GM12878 (cell line): ENCODE measurements at regions not wholly inside any gene's neighbourhood (a gene's known extent, or its start where the extent isn't known, plus 50 kb on each side); places are given as distances from the start of the nearest gene placed in this dataset.
A peak's percentile ranks its signal among the peaks of the same experiment; 100 is the strongest.

Source experiments
- BHLHE40 ChIP-seq, 2 experiments: fragments of 450-650 bp in 1 of 2; IDR thresholded peaks; 2 replicates each; pipeline ENCODE4 v1.6.1; 2011 to 2017; ENCODE audit warnings: low read depth in 2 of 2, borderline replicate concordance in 1 of 2, improper control_type of control experiment in 1 of 2, low read length in 1 of 2, mild to moderate bottlenecking in 1 of 2
- FOXK2 ChIP-seq: fragments of 450-650 bp; IDR thresholded peaks from 2 replicates; pipeline ENCODE4 v1.6.1; 2017; ENCODE audit warnings: mild to moderate bottlenecking, moderate library complexity
- GATAD2B ChIP-seq: fragments of 450-650 bp; conservative IDR thresholded peaks from 2 replicates; pipeline ENCODE4 v1.6.1; 2017; ENCODE audit warnings: low read depth, mild to moderate bottlenecking, moderate library complexity
- JUND ChIP-seq: IDR thresholded peaks from 2 replicates; pipeline ENCODE4 v1.6.1; 2012; ENCODE audit warnings: low read depth, mild to moderate bottlenecking, low read length, improper control_type of control experiment, moderate library complexity
- KLF5 ChIP-seq: fragments of 450-650 bp; IDR thresholded peaks from 2 replicates; pipeline ENCODE4 v1.6.1; 2014; ENCODE audit warnings: mild to moderate bottlenecking; ENCODE audit not compliant: partially characterized antibody
- LARP7 ChIP-seq: fragments of 450-650 bp; IDR thresholded peaks from 2 replicates; pipeline ENCODE4 v1.6.1; 2017; ENCODE audit warnings: mild to moderate bottlenecking
- MXI1 ChIP-seq: fragments of 150-350 bp; IDR thresholded peaks from 2 replicates; pipeline ENCODE4 v1.6.1; 2011; ENCODE audit warnings: low read depth, mild to moderate bottlenecking, inconsistent platforms, low read length, improper control_type of control experiment
- MYB ChIP-seq: fragments of 150-350 bp; IDR thresholded peaks from 2 replicates; pipeline ENCODE4 v1.6.1; 2014; ENCODE audit warnings: mild to moderate bottlenecking, low read depth, low read length, borderline replicate concordance
- NFYB ChIP-seq: IDR thresholded peaks from 2 replicates; pipeline ENCODE4 v1.6.1; 2011; ENCODE audit warnings: low read depth, mild to moderate bottlenecking, low read length, improper control_type of control experiment, moderate library complexity; ENCODE audit not compliant: insufficient read depth
- POLR2AphosphoS2 ChIP-seq: IDR thresholded peaks from 2 replicates; pipeline ENCODE4 v1.6.1; 2011; ENCODE audit warnings: low read depth, mild to moderate bottlenecking, low read length, improper control_type of control experiment, moderate library complexity
- SIN3A ChIP-seq: IDR thresholded peaks from 2 replicates; pipeline ENCODE4 v1.6.1; 2012; ENCODE audit warnings: low read depth, low read length, improper control_type of control experiment
- SIX5 ChIP-seq: IDR thresholded peaks from 2 replicates; pipeline ENCODE4 v1.6.1; 2011; ENCODE audit warnings: mild to moderate bottlenecking, low read depth, low read length, moderate library complexity; ENCODE audit not compliant: severe bottlenecking
- SREBF1 ChIP-seq: IDR thresholded peaks from 2 replicates; pipeline ENCODE4 v1.6.1; 2012; ENCODE audit warnings: mild to moderate bottlenecking, low read length
- SREBF2 ChIP-seq: IDR thresholded peaks from 2 replicates; pipeline ENCODE4 v1.6.1; 2012; ENCODE audit warnings: mild to moderate bottlenecking, low read length
- TCF7 ChIP-seq: IDR thresholded peaks from 2 replicates; pipeline ENCODE4 v1.6.1; 2014; ENCODE audit warnings: antibody characterized with exemption, borderline replicate concordance
- TF ChIP-seq, protein P1 (sequence below): IDR thresholded peaks from 2 replicates; pipeline ENCODE4 v1.6.1; 2011; ENCODE audit warnings: borderline replicate concordance, low read depth, mild to moderate bottlenecking, moderate library complexity, low read length; ENCODE audit not compliant: insufficient read depth, poor library complexity, severe bottlenecking
- TF ChIP-seq, protein P2 (sequence below): fragments of 450-650 bp; IDR thresholded peaks from 2 replicates; pipeline ENCODE4 v1.6.1; 2017; ENCODE audit warnings: mild to moderate bottlenecking, moderate library complexity
- TF ChIP-seq, protein P3 (sequence below): fragments of 450-650 bp; IDR thresholded peaks from 2 replicates; pipeline ENCODE4 v1.6.1; 2017; ENCODE audit warnings: mild to moderate bottlenecking, moderate library complexity
- TF ChIP-seq, protein P4 (sequence below): fragments of 450-650 bp; IDR thresholded peaks from 2 replicates; pipeline ENCODE4 v1.6.1; 2016; ENCODE audit warnings: mild to moderate bottlenecking

DNA sequence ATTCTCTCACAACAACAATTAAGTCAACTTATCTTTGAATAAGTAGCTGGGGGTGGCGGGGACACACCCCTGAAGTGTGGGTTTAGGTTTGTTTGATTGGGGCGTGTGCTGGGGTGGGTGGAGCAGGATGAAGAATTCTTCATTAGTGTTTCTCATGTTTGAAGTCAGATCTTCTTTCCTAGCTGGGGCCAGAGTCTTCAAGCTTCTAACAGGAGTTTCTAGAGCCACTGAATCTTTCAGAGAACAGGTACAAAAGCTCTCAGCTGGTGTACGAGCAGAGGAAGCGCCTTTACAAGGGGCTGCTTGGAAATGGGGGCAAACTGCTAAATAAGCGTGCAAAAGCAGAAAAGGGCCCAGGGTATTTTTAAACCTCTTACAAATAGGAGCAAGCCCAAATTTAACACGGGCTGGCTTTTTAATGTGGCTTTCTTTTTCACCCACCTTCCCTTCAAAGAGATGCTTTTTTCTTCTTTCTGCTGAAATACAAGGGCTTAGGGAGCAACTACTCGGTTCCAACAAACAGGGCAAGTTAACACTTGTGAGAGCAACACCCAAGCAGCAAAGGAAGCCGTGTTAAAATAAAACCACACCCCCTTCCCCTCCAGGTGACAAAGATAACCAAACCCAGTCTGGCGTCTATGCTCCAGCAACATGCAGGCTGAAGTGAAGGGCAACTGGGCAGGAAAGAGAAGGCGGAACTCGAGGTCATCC lies 86.9 kb upstream of the RASGRP1 start (continued):
- no peak for TF ChIP-seq SIX5
- TF ChIP-seq, protein P1, sequence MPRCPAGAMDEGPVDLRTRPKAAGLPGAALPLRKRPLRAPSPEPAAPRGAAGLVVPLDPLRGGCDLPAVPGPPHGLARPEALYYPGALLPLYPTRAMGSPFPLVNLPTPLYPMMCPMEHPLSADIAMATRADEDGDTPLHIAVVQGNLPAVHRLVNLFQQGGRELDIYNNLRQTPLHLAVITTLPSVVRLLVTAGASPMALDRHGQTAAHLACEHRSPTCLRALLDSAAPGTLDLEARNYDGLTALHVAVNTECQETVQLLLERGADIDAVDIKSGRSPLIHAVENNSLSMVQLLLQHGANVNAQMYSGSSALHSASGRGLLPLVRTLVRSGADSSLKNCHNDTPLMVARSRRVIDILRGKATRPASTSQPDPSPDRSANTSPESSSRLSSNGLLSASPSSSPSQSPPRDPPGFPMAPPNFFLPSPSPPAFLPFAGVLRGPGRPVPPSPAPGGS = no peak
- peak; percentile 61; the same call in 1 of the 2 replicates for TF ChIP-seq TCF7
- no peak for TF ChIP-seq FOXK2
- no peak for TF ChIP-seq SREBF1
- TF ChIP-seq NFYB = no peak
- TF ChIP-seq MXI1 = no peak
- no peak for TF ChIP-seq SIN3A
- TF ChIP-seq GATAD2B = no peak
- TF ChIP-seq, protein P2, sequence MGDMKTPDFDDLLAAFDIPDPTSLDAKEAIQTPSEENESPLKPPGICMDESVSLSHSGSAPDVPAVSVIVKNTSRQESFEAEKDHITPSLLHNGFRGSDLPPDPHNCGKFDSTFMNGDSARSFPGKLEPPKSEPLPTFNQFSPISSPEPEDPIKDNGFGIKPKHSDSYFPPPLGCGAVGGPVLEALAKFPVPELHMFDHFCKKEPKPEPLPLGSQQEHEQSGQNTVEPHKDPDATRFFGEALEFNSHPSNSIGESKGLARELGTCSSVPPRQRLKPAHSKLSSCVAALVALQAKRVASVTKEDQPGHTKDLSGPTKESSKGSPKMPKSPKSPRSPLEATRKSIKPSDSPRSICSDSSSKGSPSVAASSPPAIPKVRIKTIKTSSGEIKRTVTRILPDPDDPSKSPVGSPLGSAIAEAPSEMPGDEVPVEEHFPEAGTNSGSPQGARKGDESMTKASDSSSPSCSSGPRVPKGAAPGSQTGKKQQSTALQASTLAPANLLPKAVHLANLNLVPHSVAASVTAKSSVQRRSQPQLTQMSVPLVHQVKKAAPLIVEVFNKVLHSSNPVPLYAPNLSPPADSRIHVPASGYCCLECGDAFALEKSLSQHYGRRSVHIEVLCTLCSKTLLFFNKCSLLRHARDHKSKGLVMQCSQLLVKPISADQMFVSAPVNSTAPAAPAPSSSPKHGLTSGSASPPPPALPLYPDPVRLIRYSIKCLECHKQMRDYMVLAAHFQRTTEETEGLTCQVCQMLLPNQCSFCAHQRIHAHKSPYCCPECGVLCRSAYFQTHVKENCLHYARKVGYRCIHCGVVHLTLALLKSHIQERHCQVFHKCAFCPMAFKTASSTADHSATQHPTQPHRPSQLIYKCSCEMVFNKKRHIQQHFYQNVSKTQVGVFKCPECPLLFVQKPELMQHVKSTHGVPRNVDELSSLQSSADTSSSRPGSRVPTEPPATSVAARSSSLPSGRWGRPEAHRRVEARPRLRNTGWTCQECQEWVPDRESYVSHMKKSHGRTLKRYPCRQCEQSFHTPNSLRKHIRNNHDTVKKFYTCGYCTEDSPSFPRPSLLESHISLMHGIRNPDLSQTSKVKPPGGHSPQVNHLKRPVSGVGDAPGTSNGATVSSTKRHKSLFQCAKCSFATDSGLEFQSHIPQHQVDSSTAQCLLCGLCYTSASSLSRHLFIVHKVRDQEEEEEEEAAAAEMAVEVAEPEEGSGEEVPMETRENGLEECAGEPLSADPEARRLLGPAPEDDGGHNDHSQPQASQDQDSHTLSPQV = no peak
- TF ChIP-seq, protein P3, sequence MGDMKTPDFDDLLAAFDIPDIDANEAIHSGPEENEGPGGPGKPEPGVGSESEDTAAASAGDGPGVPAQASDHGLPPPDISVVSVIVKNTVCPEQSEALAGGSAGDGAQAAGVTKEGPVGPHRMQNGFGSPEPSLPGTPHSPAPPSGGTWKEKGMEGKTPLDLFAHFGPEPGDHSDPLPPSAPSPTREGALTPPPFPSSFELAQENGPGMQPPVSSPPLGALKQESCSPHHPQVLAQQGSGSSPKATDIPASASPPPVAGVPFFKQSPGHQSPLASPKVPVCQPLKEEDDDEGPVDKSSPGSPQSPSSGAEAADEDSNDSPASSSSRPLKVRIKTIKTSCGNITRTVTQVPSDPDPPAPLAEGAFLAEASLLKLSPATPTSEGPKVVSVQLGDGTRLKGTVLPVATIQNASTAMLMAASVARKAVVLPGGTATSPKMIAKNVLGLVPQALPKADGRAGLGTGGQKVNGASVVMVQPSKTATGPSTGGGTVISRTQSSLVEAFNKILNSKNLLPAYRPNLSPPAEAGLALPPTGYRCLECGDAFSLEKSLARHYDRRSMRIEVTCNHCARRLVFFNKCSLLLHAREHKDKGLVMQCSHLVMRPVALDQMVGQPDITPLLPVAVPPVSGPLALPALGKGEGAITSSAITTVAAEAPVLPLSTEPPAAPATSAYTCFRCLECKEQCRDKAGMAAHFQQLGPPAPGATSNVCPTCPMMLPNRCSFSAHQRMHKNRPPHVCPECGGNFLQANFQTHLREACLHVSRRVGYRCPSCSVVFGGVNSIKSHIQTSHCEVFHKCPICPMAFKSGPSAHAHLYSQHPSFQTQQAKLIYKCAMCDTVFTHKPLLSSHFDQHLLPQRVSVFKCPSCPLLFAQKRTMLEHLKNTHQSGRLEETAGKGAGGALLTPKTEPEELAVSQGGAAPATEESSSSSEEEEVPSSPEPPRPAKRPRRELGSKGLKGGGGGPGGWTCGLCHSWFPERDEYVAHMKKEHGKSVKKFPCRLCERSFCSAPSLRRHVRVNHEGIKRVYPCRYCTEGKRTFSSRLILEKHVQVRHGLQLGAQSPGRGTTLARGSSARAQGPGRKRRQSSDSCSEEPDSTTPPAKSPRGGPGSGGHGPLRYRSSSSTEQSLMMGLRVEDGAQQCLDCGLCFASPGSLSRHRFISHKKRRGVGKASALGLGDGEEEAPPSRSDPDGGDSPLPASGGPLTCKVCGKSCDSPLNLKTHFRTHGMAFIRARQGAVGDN = peak; percentile 45; the same call in 1 of the 2 replicates
- TF ChIP-seq KLF5 = no peak
- TF ChIP-seq POLR2AphosphoS2 = no peak
- TF ChIP-seq JUND = no peak
- no peak for TF ChIP-seq MYB
- no peak for TF ChIP-seq BHLHE40 (IDR thresholded peaks at IDR 0.05; ENCODE audit: borderline replicate concordance in 1 of 2, low read depth in 2 of 2, low read length in 1 of 2)
- TF ChIP-seq LARP7 = no peak
- no peak for TF ChIP-seq SREBF2
- TF ChIP-seq, protein P4, sequence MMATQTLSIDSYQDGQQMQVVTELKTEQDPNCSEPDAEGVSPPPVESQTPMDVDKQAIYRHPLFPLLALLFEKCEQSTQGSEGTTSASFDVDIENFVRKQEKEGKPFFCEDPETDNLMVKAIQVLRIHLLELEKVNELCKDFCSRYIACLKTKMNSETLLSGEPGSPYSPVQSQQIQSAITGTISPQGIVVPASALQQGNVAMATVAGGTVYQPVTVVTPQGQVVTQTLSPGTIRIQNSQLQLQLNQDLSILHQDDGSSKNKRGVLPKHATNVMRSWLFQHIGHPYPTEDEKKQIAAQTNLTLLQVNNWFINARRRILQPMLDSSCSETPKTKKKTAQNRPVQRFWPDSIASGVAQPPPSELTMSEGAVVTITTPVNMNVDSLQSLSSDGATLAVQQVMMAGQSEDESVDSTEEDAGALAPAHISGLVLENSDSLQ = no peak
